ENCODE measurements at regions not wholly inside any gene's neighbourhood (a gene's known extent, or its start where the extent isn't known, plus 50 kb on each side); places are given as distances from the start of the nearest gene placed in this dataset.

DNA sequence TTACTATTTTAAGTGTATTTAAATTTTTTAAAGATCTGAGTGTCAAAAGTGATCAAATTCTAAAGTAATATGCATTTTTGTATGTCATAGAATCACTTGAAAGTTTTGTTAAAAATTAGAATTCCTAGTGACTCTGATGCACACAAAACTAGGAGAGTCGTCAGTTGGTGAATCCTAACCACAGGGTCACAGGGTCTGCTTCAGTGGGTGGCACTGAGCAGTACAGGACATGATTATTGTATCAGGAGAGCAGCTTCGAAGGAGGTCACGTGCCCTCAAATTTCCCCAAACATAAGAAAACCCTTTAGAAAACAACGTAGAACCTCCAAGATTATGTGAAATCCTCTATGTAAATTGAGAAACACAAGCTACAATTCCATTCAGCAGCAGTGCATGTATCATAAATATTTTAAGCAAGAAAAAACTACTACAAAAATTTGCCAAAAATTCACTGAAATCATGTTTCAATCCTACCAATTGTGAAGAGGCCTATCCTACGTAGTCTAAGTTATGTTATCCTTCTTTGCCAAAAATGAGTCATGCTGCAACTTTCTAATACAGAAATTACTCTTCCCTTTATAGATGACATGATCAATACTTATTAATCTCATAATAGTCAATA is 323.6 kb downstream of the AASDHPPT start:
- TF ChIP-seq, protein P1, sequence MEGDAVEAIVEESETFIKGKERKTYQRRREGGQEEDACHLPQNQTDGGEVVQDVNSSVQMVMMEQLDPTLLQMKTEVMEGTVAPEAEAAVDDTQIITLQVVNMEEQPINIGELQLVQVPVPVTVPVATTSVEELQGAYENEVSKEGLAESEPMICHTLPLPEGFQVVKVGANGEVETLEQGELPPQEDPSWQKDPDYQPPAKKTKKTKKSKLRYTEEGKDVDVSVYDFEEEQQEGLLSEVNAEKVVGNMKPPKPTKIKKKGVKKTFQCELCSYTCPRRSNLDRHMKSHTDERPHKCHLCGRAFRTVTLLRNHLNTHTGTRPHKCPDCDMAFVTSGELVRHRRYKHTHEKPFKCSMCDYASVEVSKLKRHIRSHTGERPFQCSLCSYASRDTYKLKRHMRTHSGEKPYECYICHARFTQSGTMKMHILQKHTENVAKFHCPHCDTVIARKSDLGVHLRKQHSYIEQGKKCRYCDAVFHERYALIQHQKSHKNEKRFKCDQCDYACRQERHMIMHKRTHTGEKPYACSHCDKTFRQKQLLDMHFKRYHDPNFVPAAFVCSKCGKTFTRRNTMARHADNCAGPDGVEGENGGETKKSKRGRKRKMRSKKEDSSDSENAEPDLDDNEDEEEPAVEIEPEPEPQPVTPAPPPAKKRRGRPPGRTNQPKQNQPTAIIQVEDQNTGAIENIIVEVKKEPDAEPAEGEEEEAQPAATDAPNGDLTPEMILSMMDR (IDR thresholded peaks at IDR 0.05), result no peak
- no peaks in the 10 kb centered on the region for H3K36me3 Mint-ChIP-seq (ENCODE audit: low read depth)
- H3K4me1 Mint-ChIP-seq, result peaks cover 16% of the 10 kb centered on the region
- peaks cover 3% of the 10 kb centered on the region for H3K27me3 Mint-ChIP-seq (ENCODE audit: low read depth, poor library complexity)
- H3K9me3 Mint-ChIP-seq, result peaks cover 4% of the 10 kb centered on the region
- no peak for DNase-seq
- H3K27ac Mint-ChIP-seq, result no peak overlapping the region
- H3K4me3 Mint-ChIP-seq, result no peak overlapping the region

DNA sequence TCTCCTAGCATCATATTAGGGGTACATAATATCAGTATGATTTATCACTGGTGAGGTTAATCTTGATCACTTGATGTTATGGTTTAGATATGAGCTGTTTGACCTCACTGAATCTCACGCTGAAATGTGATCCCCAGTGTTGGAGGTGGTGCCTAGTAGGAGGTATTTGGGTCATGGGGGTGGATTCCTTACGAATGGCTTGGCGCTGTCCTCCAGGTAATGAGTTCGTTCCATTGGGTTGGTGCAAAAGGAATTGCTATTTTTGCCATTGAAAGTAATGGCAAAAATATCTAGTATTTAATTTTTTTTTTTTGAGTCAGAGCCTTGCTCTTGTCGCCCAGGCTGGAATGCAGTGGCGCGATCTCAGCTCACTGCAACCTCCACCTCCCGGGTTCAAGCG is 326.3 kb downstream of the AASDHPPT start:
- DNase-seq, result no peak
- Mint-ChIP-seq H3K36me3 (ENCODE audit: low read depth) (no peaks in the 10 kb centered on the region), H3K9me3 (no peaks in the 10 kb centered on the region), H3K27ac (no peak overlapping the region), H3K27me3 (ENCODE audit: low read depth, poor library complexity) (no peaks in the 10 kb centered on the region), H3K4me1 (peaks cover 6% of the 10 kb centered on the region), H3K4me3 (no peak overlapping the region)
- TF ChIP-seq, protein P1 (IDR thresholded peaks at IDR 0.05), result no peak

DNA sequence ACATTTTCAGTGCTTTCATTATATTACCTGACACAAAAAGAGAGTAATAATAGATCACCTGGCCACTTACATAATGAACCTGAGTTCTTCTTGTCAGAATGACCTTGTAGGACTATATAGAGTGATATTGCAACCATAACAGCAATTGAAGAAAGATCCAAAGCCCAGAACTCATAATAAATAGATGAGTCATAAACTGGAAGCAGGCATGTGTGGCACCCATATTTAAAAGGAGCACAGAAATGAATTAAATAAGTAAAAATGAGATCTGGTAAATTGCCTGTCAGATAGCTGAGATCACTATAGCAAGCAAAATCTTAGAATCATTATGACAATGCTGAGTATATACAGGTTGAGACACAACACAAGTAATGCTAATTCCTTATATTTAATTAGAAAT is 331.8 kb downstream of the AASDHPPT start:
- Mint-ChIP-seq H3K4me1 (no peaks in the 10 kb centered on the region), H3K4me3 (no peak overlapping the region), H3K9me3 (no peaks in the 10 kb centered on the region), H3K27ac (no peak overlapping the region), H3K36me3 (ENCODE audit: low read depth) (no peaks in the 10 kb centered on the region), H3K27me3 (ENCODE audit: low read depth, poor library complexity) (no peaks in the 10 kb centered on the region)
- no peak for DNase-seq
- TF ChIP-seq, protein P1 (IDR thresholded peaks at IDR 0.05), result no peak

DNA sequence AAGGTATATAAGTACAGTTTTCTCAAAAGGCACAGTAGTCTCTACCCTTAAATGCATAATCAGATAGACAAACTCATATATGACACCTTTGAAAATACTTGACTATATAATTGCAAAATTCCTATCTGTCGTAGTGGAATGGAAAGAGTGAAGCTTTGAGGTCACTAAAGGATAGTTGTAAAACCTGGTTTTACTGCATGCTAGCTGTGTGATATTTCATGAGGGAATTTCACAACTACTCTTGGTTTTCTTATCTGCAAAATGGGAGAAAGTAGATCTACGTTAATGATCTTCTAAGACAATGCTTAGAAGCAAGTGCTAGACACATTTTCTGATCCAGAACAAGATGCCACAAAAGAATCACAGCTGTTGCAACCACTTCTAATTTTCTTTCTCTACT is 332.2 kb downstream of the AASDHPPT start:
- DNase-seq, result no peak
- Mint-ChIP-seq H3K27me3 (ENCODE audit: low read depth, poor library complexity) (no peaks in the 10 kb centered on the region), H3K36me3 (ENCODE audit: low read depth) (no peaks in the 10 kb centered on the region), H3K9me3 (no peaks in the 10 kb centered on the region), H3K27ac (no peak overlapping the region), H3K4me1 (no peaks in the 10 kb centered on the region), H3K4me3 (no peak overlapping the region)
- TF ChIP-seq, protein P1 (IDR thresholded peaks at IDR 0.05), result no peak

DNA sequence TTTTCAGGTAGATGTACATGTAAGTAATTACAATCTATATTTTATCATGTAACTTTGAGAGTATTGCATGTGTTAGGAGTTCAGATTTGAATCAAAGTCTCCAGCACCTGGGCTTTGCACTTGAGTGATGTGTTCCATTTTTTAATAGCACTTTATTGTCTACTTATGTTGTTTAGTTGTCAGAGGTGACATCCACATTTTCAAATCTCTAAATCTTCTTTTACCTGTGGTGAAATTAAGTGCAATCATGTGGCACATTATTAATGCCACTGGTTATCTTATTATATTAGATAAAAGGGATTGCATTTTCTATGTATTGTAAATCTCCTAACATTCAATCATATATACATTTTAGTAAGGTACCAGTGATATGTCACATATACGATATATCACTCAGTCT is 333.4 kb downstream of the AASDHPPT start:
- TF ChIP-seq, protein P1 (IDR thresholded peaks at IDR 0.05), result no peak
- DNase-seq, result no peak
- H3K36me3 Mint-ChIP-seq (ENCODE audit: low read depth), result no peaks in the 10 kb centered on the region
- no peaks in the 10 kb centered on the region for H3K9me3 Mint-ChIP-seq
- H3K27me3 Mint-ChIP-seq (ENCODE audit: low read depth, poor library complexity), result no peaks in the 10 kb centered on the region
- no peaks in the 10 kb centered on the region for H3K4me1 Mint-ChIP-seq
- no peak overlapping the region for H3K27ac Mint-ChIP-seq
- no peak overlapping the region for H3K4me3 Mint-ChIP-seq

DNA sequence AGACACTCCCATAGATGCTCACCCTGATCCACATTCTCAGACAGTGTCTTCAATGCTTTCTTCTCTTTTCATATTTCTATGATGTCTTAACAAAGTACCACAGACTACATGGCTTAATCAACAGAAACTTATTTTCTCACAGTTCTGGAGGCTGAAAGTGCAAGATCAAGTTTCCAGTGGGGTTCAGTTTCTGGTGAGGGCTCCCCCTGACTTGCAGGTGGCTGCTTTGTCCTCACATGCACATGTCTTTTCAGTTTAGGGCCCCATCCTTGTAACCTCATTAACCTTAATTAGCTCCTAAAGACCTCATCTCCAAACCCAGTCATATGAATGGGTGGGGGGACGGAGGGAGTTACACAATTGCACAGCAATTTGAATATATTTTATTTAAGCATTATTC is 335.8 kb downstream of the AASDHPPT start:
- no peak overlapping the region for H3K27ac Mint-ChIP-seq
- TF ChIP-seq, protein P1 (IDR thresholded peaks at IDR 0.05), result no peak
- no peaks in the 10 kb centered on the region for H3K36me3 Mint-ChIP-seq (ENCODE audit: low read depth)
- no peaks in the 10 kb centered on the region for H3K27me3 Mint-ChIP-seq (ENCODE audit: low read depth, poor library complexity)
- H3K4me3 Mint-ChIP-seq, result no peak overlapping the region
- no peaks in the 10 kb centered on the region for H3K4me1 Mint-ChIP-seq
- no peak for DNase-seq
- no peaks in the 10 kb centered on the region for H3K9me3 Mint-ChIP-seq

All from nephron progenitor cell (in vitro differentiated cells).